ENCODE measurements at regions not wholly inside any gene's neighbourhood (a gene's known extent, or its start where the extent isn't known, plus 50 kb on each side); places are given as distances from the start of the nearest gene placed in this dataset.

DNA sequence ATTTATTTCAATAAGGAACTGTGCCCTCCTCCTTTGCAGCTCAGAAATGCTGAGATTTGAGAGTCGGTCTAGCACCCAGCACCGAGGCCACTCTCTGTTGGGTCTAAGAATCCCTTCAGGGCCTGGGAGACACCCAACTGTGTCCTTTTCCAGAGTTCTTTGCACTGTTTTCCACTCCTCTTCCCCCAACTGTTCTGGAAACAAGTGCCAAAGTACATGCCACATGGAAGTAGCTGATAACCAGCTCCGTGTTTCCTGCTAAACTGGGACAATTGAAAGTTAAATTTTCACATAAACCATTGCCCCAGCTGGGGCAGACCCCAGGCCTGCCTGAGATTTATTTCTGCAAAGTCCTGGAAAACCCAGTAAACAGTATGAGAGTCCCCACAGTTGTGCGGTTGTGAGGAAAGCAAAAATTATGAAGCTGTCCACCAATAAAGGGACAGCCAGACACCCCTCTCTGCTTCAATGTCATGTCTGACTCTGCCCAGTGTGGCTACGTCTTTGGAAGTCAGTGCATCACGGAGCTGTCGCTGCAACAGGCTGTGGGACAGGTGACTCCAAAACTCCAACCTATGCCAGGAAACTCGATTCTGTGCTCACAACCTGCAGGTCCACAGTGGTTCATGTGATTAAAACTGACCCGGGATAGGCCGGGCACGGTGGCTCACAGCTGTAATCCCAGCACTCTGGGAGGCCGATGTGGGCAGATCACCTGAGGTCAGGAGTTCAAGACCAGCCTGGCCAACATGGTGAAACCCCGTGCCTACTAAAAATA is 178.0 kb upstream of the AFDN start:
- no peak for DNase-seq (ENCODE audit: low read depth)
- H3K4me3 ChIP-seq (ENCODE audit: low read depth, low read length): no peak overlapping the region
- no peak for TF ChIP-seq POLR2A (IDR thresholded peaks at IDR 0.05; ENCODE audit: extremely low read depth, insufficient read length)
- TF ChIP-seq, protein P1, sequence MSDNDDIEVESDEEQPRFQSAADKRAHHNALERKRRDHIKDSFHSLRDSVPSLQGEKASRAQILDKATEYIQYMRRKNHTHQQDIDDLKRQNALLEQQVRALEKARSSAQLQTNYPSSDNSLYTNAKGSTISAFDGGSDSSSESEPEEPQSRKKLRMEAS (IDR thresholded peaks at IDR 0.05; ENCODE audit: low read depth, low read length): no peak
- TF ChIP-seq, protein P2, sequence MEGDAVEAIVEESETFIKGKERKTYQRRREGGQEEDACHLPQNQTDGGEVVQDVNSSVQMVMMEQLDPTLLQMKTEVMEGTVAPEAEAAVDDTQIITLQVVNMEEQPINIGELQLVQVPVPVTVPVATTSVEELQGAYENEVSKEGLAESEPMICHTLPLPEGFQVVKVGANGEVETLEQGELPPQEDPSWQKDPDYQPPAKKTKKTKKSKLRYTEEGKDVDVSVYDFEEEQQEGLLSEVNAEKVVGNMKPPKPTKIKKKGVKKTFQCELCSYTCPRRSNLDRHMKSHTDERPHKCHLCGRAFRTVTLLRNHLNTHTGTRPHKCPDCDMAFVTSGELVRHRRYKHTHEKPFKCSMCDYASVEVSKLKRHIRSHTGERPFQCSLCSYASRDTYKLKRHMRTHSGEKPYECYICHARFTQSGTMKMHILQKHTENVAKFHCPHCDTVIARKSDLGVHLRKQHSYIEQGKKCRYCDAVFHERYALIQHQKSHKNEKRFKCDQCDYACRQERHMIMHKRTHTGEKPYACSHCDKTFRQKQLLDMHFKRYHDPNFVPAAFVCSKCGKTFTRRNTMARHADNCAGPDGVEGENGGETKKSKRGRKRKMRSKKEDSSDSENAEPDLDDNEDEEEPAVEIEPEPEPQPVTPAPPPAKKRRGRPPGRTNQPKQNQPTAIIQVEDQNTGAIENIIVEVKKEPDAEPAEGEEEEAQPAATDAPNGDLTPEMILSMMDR (IDR thresholded peaks at IDR 0.05; ENCODE audit: low read depth, low read length): no peak
- no peak for TF ChIP-seq MYC (IDR thresholded peaks at IDR 0.05; ENCODE audit: low read depth, low read length)

DNA sequence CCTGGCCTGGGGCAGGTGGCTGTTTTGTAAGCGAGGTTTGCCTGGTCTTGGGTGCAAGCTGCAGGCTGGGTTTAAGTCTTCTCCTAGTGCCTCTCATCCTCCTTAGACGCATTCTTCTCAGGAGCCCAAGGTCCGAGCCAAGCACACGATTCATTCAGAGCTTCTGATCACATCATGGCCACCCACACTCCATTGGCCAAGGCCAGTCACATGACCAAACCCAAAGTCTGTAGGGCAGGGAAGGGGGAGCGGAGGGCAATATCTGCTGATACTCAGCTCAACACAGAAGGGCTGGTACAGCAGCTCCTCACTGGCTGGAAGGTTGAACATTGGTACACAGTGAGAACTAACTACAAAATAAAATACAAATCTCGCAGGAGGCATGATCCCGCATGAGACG is 177.2 kb upstream of the AFDN start:
- DNase-seq (ENCODE audit: low read depth): no peak
- TF ChIP-seq MYC (IDR thresholded peaks at IDR 0.05; ENCODE audit: low read depth, low read length): no peak
- no peak for TF ChIP-seq POLR2A (IDR thresholded peaks at IDR 0.05; ENCODE audit: extremely low read depth, insufficient read length)
- TF ChIP-seq, protein P1 (IDR thresholded peaks at IDR 0.05; ENCODE audit: low read depth, low read length): no peak
- TF ChIP-seq, protein P2 (IDR thresholded peaks at IDR 0.05; ENCODE audit: low read depth, low read length): no peak
- no peak overlapping the region for H3K4me3 ChIP-seq (ENCODE audit: low read depth, low read length)

DNA sequence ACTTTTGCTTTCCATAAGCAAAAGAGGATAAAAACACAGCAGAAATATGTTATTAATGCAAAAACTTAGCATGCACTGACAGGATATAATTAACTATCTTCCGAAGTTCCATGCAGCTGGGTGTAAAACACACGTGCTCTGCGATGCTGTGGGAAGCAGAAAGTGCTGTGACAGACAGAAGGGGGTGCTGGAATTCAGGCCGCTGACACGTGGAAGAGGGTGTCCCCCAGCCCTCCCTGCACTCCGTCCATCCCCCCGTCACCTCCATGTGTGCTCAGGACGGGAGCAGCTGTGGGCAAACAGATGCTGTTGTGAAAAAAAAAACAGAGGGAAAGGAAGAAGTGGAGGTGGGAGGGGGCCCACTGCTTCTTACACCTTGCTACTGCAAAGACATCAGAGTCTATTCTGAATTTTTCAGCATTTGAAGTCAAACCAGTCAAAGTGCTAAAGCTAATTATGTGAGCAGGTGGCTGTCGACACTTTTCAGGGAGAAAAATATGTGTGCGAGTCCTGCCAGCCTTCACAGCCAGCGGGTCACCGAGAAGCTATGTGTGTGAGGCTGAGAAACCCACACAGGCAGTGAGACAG is 175.9 kb upstream of the AFDN start:
- TF ChIP-seq MYC (IDR thresholded peaks at IDR 0.05; ENCODE audit: low read depth, low read length): no peak
- TF ChIP-seq, protein P2 (IDR thresholded peaks at IDR 0.05; ENCODE audit: low read depth, low read length): no peak
- no peak overlapping the region for H3K4me3 ChIP-seq (ENCODE audit: low read depth, low read length)

DNA sequence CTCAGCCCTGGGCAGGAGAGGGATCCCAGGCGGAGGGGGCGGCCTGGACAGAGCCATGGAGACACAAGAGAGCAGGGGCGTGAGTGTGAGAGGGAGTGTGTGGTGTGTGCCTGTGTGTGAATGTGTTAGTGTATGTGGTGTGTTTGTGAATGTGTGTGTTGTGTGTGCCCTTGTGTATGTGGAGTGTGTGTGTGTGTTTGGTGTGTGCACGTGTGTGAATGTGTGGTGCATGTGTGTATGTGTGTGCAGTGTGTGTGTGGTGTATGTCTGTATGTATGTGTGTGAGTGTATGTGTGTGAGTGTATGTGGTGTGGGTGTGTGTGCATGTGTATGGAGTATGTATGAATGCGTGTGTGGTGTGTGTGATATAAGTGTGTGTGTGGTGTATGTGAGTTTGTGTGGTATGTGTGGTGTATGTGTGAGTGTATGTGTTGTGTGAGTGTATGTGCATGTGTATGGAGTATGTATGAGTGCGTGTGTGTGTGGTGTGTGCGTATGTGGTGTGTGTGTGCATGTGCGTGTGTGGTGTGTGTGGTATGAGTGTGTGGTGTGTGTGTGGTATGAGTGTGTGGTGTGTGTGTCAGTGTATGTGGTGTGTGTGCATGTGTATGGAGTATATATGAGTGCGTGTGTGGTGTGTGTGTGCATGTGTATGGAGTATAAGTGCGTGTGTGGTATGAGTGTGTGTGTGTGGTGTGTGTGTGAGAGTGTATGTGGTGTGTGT is 175.2 kb upstream of the AFDN start:
- no peak for TF ChIP-seq POLR2A (IDR thresholded peaks at IDR 0.05; ENCODE audit: extremely low read depth, insufficient read length)
- no peak for TF ChIP-seq MYC (IDR thresholded peaks at IDR 0.05; ENCODE audit: low read depth, low read length)
- TF ChIP-seq, protein P2 (IDR thresholded peaks at IDR 0.05; ENCODE audit: low read depth, low read length): no peak
- TF ChIP-seq, protein P1 (IDR thresholded peaks at IDR 0.05; ENCODE audit: low read depth, low read length): no peak
- no peak overlapping the region for H3K4me3 ChIP-seq (ENCODE audit: low read depth, low read length)
- DNase-seq (ENCODE audit: low read depth): no peak

More for the DNA sequence above, 175.9 kb upstream of the AFDN start:
- DNase-seq (ENCODE audit: low read depth): no peak

DNA sequence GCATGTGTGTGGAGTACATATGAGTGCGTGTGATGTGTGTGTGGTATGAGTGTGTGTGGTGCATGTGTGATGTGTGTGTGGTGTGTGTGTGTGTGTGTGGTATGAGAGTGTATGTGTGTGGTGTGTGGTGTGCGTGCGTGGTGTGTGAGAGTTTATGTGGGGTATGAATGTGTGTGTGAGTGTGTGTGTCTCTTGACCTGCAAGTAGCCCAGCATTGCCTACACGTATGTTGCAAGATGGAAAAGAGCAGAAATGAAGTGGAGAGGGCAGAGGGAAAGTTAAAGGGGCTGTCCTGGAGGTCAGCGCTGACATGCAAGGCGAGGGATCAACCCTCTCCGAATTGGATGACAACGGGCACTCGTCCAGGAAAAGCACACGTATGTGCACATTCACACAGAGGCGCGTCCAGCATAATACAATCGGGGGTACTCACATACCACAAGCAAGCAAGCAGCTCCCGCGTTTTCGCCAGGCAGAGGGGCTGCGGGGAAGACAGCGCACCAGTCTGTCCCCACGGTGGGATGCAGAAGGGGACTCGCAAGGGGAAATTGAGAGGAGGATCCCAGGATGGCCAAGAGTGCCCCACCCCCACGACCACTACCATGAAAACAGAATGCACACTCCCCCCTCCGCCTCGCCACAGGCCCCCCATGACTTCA is 174.5 kb upstream of the AFDN start:
- H3K4me3 ChIP-seq (ENCODE audit: low read depth, low read length): no peak overlapping the region
- TF ChIP-seq, protein P2 (IDR thresholded peaks at IDR 0.05; ENCODE audit: low read depth, low read length): no peak
- TF ChIP-seq, protein P1 (IDR thresholded peaks at IDR 0.05; ENCODE audit: low read depth, low read length): no peak
- TF ChIP-seq MYC (IDR thresholded peaks at IDR 0.05; ENCODE audit: low read depth, low read length) (no peak), POLR2A (IDR thresholded peaks at IDR 0.05; ENCODE audit: extremely low read depth, insufficient read length) (no peak)
- DNase-seq (ENCODE audit: low read depth): no peak
